ENCODE measurements at regions not wholly inside any gene's neighbourhood (a gene's known extent, or its start where the extent isn't known, plus 50 kb on each side); places are given as distances from the start of the nearest gene placed in this dataset.
A peak's percentile ranks its signal among the peaks of the same experiment; 100 is the strongest.

- peak; percentile 66 for TF ChIP-seq NR2C1 (IDR thresholded peaks at IDR 0.05)
- TF ChIP-seq NR2C1 (tag; IDR thresholded peaks at IDR 0.05) = peak; percentile 70
- TF ChIP-seq, protein P1, sequence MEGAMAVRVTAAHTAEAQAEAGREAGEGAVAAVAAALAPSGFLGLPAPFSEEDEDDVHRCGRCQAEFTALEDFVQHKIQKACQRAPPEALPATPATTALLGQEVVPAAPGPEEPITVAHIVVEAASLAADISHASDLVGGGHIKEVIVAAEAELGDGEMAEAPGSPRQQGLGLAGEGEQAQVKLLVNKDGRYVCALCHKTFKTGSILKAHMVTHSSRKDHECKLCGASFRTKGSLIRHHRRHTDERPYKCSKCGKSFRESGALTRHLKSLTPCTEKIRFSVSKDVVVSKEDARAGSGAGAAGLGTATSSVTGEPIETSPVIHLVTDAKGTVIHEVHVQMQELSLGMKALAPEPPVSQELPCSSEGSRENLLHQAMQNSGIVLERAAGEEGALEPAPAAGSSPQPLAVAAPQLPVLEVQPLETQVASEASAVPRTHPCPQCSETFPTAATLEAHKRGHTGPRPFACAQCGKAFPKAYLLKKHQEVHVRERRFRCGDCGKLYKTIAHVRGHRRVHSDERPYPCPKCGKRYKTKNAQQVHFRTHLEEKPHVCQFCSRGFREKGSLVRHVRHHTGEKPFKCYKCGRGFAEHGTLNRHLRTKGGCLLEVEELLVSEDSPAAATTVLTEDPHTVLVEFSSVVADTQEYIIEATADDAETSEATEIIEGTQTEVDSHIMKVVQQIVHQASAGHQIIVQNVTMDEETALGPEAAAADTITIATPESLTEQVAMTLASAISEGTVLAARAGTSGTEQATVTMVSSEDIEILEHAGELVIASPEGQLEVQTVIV (CRISPR knock-in tag; IDR thresholded peaks at IDR 0.05; ENCODE audit: borderline replicate concordance) = no peak
- TF ChIP-seq FOXJ2 (tag; IDR thresholded peaks at IDR 0.05) = no peak
- TF ChIP-seq YBX1 (IDR thresholded peaks at IDR 0.05) = no peak
- peak; percentile 63; the same call in 1 of the 2 replicates for TF ChIP-seq ATF7 (IDR thresholded peaks at IDR 0.05)
- TF ChIP-seq TAF9B (IDR thresholded peaks at IDR 0.05; ENCODE audit: partially characterized antibody) = peak; percentile 78
- TF ChIP-seq L3MBTL2 (IDR thresholded peaks at IDR 0.05) = peak; percentile 20; the same call in 1 of the 2 replicates
- TF ChIP-seq, protein P2, sequence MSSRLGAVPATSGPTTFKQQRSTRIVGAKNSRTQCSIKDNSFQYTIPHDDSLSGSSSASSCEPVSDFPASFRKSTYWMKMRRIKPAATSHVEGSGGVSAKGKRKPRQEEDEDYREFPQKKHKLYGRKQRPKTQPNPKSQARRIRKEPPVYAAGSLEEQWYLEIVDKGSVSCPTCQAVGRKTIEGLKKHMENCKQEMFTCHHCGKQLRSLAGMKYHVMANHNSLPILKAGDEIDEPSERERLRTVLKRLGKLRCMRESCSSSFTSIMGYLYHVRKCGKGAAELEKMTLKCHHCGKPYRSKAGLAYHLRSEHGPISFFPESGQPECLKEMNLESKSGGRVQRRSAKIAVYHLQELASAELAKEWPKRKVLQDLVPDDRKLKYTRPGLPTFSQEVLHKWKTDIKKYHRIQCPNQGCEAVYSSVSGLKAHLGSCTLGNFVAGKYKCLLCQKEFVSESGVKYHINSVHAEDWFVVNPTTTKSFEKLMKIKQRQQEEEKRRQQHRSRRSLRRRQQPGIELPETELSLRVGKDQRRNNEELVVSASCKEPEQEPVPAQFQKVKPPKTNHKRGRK (tag; IDR thresholded peaks at IDR 0.05) = no peak
- no peak for TF ChIP-seq FOXP4 (CRISPR knock-in tag; IDR thresholded peaks at IDR 0.05; ENCODE audit: borderline replicate concordance)
- no peak; the same call in 1 of the 2 replicates for TF ChIP-seq SMAD4 (CRISPR knock-in tag; conservative IDR thresholded peaks at IDR 0.05)
- TF ChIP-seq RB1 (IDR thresholded peaks at IDR 0.05; ENCODE audit: low read depth) = peak; percentile 38; the same call in 1 of the 2 replicates
- no peak for TF ChIP-seq RBM25 (IDR thresholded peaks at IDR 0.05; ENCODE audit: low read depth, low read length, severe bottlenecking)
- TF ChIP-seq, protein P3, sequence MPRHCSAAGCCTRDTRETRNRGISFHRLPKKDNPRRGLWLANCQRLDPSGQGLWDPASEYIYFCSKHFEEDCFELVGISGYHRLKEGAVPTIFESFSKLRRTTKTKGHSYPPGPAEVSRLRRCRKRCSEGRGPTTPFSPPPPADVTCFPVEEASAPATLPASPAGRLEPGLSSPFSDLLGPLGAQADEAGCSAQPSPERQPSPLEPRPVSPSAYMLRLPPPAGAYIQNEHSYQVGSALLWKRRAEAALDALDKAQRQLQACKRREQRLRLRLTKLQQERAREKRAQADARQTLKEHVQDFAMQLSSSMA (CRISPR knock-in tag; IDR thresholded peaks at IDR 0.05) = no peak
- 0 out of 4 replicates have a peak, but pooled peaks of 1 of the 2 experiments have one; percentile 19 for TF ChIP-seq FOXK2 (conservative IDR thresholded peaks at IDR 0.05 in 1 of 2, IDR thresholded peaks at IDR 0.05 in 1 of 2; ENCODE audit: low read depth in 2 of 2)
- TF ChIP-seq, protein P4, sequence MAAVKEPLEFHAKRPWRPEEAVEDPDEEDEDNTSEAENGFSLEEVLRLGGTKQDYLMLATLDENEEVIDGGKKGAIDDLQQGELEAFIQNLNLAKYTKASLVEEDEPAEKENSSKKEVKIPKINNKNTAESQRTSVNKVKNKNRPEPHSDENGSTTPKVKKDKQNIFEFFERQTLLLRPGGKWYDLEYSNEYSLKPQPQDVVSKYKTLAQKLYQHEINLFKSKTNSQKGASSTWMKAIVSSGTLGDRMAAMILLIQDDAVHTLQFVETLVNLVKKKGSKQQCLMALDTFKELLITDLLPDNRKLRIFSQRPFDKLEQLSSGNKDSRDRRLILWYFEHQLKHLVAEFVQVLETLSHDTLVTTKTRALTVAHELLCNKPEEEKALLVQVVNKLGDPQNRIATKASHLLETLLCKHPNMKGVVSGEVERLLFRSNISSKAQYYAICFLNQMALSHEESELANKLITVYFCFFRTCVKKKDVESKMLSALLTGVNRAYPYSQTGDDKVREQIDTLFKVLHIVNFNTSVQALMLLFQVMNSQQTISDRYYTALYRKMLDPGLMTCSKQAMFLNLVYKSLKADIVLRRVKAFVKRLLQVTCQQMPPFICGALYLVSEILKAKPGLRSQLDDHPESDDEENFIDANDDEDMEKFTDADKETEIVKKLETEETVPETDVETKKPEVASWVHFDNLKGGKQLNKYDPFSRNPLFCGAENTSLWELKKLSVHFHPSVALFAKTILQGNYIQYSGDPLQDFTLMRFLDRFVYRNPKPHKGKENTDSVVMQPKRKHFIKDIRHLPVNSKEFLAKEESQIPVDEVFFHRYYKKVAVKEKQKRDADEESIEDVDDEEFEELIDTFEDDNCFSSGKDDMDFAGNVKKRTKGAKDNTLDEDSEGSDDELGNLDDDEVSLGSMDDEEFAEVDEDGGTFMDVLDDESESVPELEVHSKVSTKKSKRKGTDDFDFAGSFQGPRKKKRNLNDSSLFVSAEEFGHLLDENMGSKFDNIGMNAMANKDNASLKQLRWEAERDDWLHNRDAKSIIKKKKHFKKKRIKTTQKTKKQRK (IDR thresholded peaks at IDR 0.05; ENCODE audit: borderline replicate concordance, low read depth, low read length) = no peak
- peak; percentile 67 for TF ChIP-seq FOS (IDR thresholded peaks at IDR 0.05; ENCODE audit: extremely low read depth, insufficient read length)
Measured at GRCh38 chr6:157763129-157763903, 59.7 kb upstream of the SNX9 start (continued).

Data from K562 (cell line).